RWPE1 (cell line): ENCODE measurements at regions not wholly inside any gene's neighbourhood (a gene's known extent, or its start where the extent isn't known, plus 50 kb on each side); places are given as distances from the start of the nearest gene placed in this dataset.
A peak's percentile ranks its signal among the peaks of the same experiment; 100 is the strongest.

Experiments used
- CTCF ChIA-PET: fragments of 350-600 bp; sonication (Branson Sonifier 250); formaldehyde crosslinking; extraction: SDS; loops from one replicate; lab custom pipeline; 2021; lab: Yijun Ruan, JAX
- POLR2A ChIA-PET: fragments of 400-600 bp; formaldehyde crosslinking; extraction: SDS; loops from one replicate; lab custom pipeline; 2020; ENCODE audit warnings: antibody characterized with exemption; ENCODE audit not compliant: low non-redundant PET; lab: Yijun Ruan, JAX
- DNase-seq: peaks from one replicate; pipeline ENCODE4 v3.0.0; 2012; ENCODE audit warnings: low spot score
- H3K27ac ChIP-seq: fragments of 450-650 bp; 2 replicates; pipeline ENCODE4 v1.5.1; 2017
- CTCF ChIP-seq: fragments of 450-650 bp; conservative IDR thresholded peaks from 2 replicates; pipeline ENCODE4 v1.5.1; 2017; ENCODE audit warnings: low read depth, mild to moderate bottlenecking

DNA sequence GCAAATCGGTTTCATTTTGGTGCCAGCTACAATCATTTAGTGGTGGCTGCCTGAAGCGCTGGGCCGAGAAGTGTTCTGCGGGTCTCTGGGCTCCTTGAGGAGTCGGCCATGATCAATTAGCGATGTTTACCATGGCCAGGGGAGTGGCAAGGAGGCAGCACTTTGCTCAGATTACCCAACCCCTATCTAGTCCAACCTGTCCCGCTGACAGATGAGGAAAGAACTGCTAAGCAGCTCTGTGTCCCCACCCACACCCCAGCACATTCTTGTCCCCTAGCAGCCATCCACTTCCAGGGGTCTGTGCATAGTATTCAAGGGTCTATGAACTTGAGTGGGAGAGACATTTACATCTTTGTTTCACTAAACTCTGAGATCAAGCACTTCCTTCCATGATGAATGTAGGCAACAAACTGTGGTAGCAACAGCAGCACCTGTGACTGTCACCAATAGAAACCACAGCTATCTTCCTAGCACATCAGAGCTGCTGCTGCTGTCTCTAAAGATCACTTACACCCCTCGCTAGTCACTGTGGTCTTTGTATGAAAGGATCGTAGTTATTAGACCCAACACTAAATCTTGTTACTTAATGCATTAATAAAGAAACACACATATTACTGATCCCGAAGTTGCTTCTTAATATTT lies 331.6 kb downstream of the BCOR start:
- no peak overlapping the region for H3K27ac ChIP-seq
- no peak for DNase-seq
- no peak for TF ChIP-seq CTCF
- ChIA-PET POLR2A (no interaction called here), CTCF (no interaction called here)

DNA sequence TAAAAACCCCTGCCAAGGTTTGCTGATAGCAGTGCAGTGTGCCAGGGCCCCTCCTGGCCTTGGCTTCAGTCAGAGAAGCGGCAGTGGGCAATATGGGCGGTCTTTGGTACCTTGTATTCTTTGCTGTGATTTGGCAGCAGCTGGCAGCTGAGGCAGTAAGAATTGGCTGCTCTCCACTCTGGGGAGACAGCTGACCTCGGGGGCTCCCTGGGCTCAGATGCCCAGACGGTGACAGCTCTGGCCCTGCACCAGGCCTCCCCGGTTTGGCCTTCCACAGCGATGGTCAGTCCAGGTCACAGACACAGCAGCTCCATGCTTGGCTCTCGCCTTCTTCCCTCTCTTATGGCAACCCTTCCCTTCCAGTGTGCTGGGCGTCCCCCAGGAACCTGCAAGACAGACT lies 330.9 kb downstream of the BCOR start:
- H3K27ac ChIP-seq: no peak overlapping the region
- CTCF ChIA-PET: interaction anchor here (0.6 kb wide), 1 partner anchor 12 kb away, joined by 3 read pairs; no protein-coding TSS in a partner anchor
- no peak for DNase-seq
- POLR2A ChIA-PET: no interaction called here
- no peak for TF ChIP-seq CTCF

GRCh38 chrX:39767446-39767845 lies 330.3 kb downstream of the BCOR start:
- CTCF ChIA-PET: interaction anchor here (0.6 kb wide), 1 partner anchor 13 kb away, joined by 3 read pairs; no protein-coding TSS in a partner anchor
- no peak for DNase-seq
- TF ChIP-seq CTCF: no peak
- H3K27ac ChIP-seq: no peak overlapping the region
- POLR2A ChIA-PET: no interaction called here

- ChIA-PET CTCF (no interaction called here), POLR2A (no interaction called here)
- DNase-seq: no peak
- no peak overlapping the region for H3K27ac ChIP-seq
- no peak for TF ChIP-seq CTCF
These were observed 328.0 kb downstream of the BCOR start for GRCh38 chrX:39769748-39770147.

DNA sequence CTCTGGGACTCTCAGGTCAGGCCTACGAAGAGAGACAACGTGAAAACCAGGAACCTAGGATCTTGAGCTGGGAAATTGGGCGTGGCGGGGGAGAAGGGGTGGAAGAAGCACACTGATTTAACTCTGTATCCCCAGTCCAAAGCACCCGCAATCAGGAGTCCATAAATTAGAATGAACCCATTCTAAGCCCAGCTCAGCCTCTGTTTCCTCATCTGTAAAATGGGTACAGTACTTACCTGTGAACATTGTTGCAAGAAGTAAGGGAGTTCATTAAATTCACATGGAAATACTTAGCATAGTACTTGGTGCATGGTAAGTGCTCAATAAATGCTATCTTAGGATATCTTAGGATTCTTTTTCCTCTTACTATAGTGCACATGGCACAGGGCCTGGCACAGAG lies 326.7 kb downstream of the BCOR start:
- POLR2A ChIA-PET: no interaction called here
- no peak overlapping the region for H3K27ac ChIP-seq
- CTCF ChIA-PET: interaction anchor here (0.7 kb wide), 1 partner anchor 42 kb away, joined by 3 read pairs; no protein-coding TSS in a partner anchor
- DNase-seq: no peak
- TF ChIP-seq CTCF: no peak

DNA sequence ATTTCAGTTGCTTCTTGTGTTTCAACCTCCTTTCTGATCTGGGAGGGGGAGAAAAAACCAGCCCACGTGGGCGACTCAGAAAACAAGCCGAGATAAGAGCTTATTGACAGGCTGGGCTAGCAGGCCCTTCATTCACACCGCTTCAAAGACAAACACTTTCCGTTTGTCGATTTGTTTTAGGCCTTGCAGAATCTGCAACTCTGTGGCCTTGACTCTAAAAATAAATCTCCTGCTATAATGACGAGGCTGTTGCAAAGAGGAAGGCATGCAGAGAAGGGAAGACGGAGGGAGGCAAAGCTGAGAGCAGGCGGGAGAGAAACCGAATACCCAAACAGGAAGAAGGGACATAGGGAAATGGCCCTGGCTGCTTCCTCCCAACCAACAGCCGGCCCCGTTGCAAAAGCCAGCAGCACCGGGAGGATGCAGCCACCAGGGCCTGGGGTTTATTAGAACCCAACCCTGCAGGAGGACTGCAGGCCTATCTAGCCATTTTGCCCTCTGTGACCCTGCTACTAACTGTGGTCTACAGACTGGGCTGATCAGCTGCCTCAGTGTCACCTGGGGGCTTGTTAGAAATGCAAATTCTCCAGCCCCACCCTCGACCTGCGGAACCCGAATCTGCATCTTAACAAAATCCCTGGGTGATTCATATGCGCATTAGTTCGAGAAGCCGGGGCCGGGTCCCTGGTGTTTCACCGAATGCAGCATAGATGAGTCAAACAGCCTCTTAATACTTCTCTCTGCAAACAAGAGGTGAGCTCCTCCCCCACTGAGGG lies 325.5 kb downstream of the BCOR start:
- POLR2A ChIA-PET: no interaction called here
- TF ChIP-seq CTCF: no peak
- CTCF ChIA-PET: no interaction called here
- peak; percentile 26 for DNase-seq
- H3K27ac ChIP-seq: no peak overlapping the region
